ENCODE measurements at regions not wholly inside any gene's neighbourhood (a gene's known extent, or its start where the extent isn't known, plus 50 kb on each side); places are given as distances from the start of the nearest gene placed in this dataset.

DNA sequence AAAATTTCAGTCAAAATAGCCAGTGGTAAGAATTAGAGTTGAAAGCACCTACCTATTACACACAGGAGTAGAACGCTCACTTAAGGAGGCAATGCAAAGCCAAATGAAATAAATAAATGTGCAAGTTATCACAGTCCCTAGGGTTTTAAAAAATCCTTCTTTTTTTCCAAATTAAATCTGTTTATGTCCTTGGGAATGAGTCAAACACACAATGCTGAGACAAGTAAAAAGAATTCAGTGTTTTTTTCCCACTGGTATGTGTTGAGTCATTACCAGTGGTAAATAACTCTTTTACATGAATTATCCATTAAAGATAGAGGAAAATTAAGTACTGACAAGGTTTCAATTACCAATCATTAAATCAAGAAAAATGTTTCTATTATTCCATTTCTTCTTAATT lies 438.6 kb downstream of the TNS3 start:
- TF ChIP-seq, protein P1, sequence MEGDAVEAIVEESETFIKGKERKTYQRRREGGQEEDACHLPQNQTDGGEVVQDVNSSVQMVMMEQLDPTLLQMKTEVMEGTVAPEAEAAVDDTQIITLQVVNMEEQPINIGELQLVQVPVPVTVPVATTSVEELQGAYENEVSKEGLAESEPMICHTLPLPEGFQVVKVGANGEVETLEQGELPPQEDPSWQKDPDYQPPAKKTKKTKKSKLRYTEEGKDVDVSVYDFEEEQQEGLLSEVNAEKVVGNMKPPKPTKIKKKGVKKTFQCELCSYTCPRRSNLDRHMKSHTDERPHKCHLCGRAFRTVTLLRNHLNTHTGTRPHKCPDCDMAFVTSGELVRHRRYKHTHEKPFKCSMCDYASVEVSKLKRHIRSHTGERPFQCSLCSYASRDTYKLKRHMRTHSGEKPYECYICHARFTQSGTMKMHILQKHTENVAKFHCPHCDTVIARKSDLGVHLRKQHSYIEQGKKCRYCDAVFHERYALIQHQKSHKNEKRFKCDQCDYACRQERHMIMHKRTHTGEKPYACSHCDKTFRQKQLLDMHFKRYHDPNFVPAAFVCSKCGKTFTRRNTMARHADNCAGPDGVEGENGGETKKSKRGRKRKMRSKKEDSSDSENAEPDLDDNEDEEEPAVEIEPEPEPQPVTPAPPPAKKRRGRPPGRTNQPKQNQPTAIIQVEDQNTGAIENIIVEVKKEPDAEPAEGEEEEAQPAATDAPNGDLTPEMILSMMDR (IDR thresholded peaks at IDR 0.05; ENCODE audit: insufficient read depth, low read depth, low read length) = no peak
- TF ChIP-seq EZH2 (IDR thresholded peaks at IDR 0.05; ENCODE audit: insufficient read depth, low read length) = no peak
